Amygdala (tissue), 56 donors: ENCODE measurements at regions not wholly inside any gene's neighbourhood (a gene's known extent, or its start where the extent isn't known, plus 50 kb on each side); places are given as distances from the start of the nearest gene placed in this dataset.
"Not testable (repeated sequence)": the region's sequence is repeated elsewhere in the genome, so short reads cannot be mapped to it uniquely, and the experiment has no call there.

Source experiments
- DNase-seq, 56 donors: peaks; one replicate each; lab custom pipeline; 2025; lab: John Stamatoyannopoulos, UW

DNA sequence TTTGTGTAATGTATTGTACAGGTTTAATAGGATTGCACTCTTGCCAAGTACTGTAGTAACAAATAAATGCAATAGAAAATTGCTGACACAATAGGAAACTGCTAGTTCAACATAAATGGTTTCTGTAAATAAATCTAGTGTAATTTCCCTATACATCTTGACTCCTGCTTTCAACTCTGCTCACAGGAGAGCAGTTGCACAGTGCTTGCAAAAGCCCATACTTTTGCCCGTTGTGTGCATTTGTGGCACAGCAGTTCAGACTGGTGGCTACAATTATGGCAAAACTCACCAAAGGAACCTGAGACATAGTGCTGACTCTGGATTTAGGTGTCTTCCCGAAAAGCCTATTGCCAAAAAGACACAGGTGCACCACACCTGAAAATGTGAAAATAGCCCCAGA, 953.3 kb upstream of the SLC35B3 start:
- DNase-seq, result no peak

DNA sequence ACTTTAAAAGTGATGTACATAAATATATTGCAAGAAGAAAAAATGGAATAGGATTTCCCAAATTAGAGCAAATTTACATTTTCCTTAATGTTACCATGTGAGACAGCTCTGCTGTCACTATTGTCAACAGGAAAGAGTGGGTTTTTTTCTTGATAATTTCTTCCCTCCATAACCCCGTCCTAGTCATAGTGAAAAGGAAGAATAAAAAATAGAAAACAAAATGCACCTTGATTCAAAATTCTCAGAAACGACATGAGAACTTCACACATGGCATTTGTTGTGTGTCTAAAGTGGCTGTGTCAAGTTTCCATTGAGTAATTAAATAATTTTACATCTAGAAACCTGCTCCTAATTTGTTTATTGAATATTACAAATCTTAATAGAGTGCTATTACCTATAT, 945.2 kb upstream of the SLC35B3 start:
- DNase-seq, result no peak

DNA sequence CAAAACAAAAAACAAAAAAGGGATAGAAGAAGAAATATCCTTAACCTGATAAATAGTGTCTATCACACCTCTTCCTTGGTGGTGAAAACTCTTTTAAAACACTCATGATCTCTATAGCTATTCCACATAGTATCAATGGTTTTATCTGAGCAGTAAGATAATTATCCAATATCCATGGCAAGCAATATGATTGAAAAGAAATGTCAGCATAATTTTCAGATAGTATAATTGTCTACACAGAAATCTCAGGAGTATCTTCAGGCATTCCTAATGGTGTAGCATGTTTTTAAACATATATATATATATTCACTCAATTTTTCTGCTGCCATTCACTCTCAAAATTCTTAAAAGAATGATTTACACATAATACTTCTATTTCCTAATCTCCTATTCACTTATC, 938.0 kb upstream of the SLC35B3 start:
- DNase-seq, result no peak

DNA sequence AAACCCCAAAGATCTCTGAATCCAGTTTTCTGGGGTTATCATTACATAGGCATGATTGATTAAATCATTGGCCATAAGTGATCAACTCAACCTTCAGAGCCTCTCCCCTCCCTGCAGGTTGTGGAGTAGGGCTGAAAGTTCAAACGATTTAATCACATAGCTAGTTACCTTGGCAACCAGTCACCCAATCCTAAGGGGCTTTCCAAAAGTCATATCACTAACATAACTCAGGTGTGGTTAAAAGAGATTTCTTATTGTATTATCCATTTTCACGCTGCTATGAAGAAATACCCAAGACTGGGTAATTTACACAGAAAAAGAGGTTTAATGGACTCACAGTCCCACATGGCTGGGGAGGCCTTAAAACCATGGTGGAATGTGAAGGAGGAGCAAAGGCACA, 935.1 kb upstream of the SLC35B3 start:
- no peak for DNase-seq

DNA sequence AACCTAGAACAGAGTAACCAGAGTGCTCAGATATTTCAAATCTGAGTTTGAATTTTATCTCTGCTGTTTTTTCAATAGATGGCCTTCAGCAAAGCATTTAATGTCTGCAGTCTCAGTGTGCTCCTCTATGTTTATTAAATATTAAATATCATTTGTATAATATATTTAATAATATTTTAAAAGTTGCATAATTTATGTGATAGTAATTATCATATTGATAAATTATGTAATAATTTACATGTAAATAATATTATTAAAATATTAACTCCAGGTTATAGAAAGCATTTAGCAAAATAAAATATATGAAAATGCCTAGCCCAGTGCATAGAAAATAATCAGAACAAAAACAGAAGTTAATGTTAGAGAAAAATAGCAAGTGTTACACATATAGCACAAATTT, 930.0 kb upstream of the SLC35B3 start:
- no peak for DNase-seq

DNA sequence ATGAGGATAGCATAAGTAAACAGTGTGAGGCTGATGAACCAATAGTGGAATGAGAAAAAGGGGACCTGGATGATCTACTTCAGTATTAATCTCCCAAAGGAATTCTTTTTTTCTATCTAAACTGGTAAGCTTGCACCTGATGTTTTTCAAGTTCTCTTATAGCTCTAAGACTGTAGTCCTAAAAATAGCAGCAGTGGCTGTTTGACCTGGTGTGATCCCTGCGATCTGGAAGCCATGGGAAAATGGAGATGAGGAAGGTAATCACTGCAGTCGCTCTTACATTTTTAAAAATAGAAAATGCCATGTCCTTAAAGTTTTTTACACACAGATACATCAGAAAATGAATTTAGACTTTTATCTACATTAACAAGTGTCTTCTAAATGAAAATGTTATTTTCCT, 926.4 kb upstream of the SLC35B3 start:
- no peak for DNase-seq

DNA sequence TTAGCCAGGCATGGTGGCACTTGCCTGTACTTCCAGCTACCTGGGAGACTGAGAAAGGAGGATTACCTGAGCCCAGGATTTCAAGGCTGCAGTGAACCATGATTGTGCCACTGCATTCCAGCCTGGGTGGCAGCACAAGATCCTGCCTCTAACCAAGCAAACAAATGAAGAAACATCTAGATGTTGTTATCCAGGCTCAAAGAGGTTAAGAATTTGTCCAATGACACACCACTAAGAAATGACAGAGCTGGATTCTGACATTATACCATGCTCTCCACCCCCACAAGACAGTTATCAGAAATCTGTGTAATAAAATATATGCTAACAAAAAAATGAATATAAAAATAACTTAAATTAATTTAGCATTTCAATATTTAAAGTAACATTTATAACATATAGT, 925.5 kb upstream of the SLC35B3 start:
- no peak for DNase-seq

DNA sequence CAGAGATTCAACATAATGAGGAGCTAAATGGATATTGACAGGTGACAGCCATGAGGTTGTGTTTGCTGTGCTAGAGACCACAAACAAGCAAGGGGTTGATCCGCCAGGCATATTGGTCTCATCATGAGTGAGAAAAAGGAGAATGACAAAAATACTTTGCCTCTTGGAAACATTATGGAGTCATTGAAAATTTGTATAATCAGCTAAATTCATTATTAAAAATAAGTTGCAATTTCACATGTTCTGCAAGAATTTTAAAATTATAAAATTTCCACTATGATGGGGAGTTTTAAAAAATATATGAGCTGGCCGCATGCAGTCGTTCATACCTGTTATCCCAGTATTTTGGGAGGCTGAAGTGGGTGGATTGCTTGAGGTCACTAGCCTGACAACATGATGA, 912.3 kb upstream of the SLC35B3 start:
- no peak for DNase-seq

DNA sequence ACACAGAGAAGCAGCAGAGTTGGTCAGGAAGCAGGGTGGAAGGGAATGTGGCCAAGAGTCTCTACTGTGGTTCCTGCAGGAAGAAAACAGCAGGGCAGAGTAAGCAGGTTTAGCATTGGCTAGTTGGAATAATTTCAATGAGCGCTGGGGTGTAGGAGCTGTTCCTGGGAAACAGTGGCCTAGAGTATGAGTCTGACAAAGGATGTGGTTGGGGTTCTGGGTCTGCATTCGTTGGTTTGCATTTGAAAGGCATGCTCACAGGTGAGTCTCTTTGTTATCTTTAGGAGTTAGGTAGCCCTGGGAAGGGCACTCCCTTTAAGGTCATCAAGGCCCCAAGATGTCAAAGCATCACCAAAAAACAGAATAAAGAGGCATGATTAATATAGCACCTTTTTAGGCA, 911.6 kb upstream of the SLC35B3 start:
- no peak for DNase-seq

DNA sequence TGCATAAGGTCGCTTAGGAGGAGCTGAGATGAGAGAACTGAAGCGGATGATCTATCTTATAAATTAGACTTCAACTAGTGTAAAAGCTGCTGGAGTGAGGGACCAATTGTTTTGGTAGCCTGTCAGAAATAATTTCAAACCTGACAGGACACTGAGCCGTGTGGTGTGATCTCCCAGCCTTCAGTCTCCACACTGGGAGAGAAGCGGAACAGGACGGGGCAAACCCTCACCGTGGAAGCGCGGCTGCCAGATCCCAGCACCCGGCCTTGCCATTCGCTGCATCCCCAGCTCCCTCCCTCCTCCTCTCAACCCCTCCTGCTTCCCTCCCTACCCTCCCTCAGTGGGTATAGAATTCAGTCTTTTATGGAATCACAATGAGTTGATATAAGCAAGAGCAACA, 900.1 kb upstream of the SLC35B3 start:
- no peak for DNase-seq

DNA sequence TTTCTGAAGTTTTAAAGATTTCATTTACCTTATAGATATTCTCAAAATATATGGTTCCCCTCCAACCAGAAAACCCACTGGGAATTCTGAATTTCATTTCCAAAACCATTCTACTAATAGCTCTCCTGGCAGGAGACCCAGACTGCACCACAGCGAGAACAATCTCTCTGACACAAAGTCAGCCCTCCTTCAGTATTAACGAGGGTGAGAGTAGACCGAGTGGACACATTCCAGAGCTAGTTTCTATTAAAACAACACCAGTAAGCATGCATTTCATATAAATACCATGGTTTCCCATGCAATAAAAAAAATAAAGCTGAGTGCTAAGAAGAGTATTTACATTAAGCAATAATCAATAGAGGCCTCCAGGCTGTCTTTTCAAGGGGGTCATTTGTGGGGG, 899.6 kb upstream of the SLC35B3 start:
- DNase-seq, result no peak

DNA sequence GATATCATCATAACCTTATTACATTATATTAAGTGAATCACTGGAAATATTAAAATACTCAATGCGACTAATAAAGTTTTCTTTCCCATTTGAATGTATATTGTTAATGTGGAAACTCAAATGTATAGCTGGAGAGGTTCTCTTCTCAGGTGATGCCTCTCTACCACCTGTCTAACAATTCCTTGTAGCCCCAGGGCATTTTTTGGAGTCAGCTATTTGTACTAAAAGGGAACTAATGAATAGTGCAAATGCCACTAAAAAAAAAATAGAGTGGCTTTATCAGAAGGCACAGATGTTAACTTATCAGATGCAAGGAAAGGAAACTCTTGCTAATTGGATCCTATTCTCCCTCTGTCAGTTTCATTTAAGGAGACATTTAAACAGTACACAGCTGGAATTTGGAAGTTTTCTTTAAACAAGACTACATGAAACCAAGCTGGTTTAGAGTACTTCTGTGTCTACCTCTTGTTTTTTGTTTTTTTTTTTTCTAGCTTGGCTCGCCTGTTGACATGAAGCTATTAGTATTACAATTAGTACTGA, 897.0 kb upstream of the SLC35B3 start:
- DNase-seq, result no peak

DNA sequence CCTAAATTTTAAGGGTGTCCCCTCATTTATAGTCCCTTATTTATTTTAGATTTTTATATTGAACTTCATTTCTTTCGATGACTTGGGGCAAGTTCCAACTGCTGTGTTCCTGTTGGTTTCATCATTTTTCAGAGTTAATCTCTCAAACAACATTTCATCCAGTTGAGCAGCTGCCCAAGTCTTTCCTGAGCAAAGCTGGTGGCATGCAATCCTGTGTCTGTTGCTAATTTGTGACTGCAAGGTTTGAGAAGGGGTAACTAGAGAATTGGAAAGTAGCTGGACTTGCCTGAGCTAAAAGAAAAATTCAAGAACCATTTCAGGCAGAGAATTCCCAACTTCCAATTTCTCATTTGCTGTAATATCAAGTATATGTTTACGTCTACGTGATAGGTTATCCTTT, 881.5 kb upstream of the SLC35B3 start:
- no peak for DNase-seq

DNA sequence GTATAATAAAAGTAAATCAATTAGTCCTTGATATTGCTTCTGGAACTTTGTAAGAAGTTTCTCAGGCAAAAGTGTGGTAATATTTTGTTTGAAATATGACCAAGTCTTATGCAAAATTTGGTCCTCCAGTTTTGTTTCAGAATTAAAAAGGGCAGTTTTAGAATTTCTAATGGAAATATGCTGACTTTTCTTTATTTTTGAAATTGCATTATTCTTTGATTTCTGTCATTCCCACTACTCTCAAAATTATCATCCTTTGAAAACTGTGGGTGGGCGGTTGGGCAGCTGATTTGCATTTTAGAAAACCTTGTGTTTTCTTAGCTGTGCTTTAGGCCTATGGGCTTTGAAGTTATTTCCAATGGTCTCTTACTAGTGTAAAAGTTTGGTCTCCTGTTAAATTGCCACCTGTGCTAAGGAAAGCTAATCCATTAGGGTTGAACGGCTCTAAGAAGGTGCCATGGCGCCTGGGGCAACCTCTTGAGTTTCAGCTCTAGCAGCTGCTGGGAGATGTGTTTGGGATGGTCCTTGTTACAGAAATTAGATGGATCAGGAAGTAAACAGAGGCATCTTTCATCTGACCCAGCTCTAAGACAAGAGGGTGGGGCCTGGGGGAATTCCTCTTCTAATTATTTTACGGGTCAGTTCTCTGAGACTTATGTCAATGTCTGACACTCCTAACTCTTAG, 880.8 kb upstream of the SLC35B3 start:
- no peak for DNase-seq

DNA sequence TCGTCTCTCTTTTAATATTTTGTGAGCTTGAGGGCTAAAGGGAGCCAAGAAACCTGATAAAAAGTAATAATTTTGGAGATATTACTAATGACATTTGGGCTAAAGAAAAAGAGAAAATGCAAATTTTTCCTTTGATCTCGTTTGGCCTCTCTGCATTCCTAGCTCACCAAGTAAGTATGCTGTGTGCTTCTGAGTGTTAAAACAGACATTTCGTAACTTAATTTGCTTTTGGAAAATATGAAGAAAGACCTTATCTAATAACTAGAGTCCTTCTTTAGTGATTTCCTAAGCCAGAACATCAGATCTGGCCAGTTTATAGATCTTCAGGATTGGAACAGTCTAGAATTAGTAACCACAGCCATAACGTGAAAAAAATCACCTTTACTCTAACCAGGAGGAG, 872.9 kb upstream of the SLC35B3 start:
- no peak for DNase-seq

DNA sequence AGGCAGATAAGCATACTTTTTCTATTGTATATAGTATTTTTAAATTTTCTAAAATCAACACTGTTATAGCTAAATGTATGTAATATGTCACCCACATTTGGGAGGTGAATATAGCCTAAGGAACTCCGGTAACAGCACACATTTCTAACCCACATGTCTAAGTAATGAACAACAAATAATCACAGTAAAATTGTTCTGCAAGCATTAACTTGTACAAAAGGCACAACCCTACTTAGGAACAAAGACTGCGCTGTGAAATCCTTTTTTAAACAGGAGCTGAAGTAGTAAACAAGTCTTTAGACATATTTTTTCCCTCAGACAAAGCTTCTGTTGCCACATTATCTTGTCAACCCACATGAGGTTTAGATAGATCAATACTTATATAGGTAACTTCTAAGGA, 872.4 kb upstream of the SLC35B3 start:
- no peak for DNase-seq

DNA sequence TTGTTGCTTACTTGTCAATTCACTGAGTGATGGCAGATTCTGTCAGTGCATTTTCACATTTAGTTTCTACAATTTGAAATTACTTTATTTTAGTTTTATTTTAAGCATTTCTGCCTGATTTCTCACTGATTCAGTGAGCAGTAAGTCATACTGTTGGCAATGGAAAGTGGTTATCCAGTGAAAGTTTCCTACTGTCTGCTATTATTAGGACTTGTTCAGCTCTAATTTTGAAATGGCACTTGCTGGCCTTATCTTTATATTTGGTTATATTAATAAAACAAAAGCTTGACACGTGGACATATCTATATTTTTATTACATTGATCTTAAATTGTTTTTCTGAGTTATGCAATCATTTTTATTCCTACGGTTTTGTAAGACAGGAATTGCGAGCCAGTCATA, 871.8 kb upstream of the SLC35B3 start:
- DNase-seq, result no peak

DNA sequence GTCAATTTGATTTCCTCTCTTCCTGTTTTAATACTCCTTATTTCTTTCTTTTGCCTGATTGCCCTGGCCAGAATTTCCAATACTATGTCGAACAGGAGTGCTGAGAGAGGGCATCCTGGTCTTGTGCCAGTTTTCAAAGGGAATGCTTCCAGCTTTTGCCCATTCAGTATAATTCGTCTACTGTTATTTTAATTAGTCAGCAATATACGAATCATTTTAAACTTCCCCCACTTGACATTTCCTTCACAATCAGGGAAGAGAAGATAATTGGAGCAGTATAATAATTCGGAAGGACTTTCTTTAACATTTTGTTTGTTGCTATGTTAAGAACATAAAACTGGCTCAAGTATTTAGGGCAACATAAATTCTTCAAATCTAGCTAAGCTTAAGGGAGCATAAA, 860.3 kb upstream of the SLC35B3 start:
- no peak for DNase-seq

DNA sequence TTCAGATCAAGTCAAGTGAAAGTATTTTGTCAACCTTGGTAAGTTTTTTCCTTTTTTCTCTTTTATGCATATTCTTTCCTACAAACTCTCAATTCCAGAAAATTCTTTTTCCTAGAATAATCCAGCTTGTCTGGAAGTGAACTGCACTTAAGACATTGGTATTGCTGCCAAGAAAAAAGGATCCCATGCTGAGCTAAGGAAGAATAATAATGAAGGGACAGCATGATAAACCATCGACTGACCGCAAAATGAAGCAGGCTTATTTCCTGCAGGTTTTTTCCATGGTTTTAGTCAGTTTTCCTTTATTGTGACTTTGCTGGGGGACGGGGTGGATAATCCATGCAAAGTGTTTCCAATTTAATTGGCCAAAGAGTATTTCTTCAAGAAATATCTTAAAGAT, 857.6 kb upstream of the SLC35B3 start:
- DNase-seq, result no peak

DNA sequence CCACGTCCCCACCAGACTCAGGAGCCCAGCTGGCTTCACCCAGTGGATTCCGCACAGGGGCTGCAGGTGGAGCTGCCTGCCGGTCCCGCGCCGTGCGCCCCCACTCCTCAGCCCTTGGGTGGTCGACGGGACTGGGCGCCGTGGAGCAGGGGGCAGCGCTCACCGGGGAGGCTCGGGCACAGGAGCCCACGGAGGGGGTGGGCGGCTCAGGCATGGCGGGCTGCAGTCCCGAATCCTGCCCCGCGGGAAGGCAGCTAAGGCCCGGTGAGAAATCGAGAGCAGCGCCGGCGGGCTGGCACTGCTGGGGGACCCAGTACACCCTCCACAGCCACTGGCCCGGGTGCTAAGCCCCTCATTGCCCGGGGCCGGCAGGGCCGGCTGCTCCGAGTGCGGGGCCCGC, 855.0 kb upstream of the SLC35B3 start:
- DNase-seq, result not testable (repeated sequence)

DNA sequence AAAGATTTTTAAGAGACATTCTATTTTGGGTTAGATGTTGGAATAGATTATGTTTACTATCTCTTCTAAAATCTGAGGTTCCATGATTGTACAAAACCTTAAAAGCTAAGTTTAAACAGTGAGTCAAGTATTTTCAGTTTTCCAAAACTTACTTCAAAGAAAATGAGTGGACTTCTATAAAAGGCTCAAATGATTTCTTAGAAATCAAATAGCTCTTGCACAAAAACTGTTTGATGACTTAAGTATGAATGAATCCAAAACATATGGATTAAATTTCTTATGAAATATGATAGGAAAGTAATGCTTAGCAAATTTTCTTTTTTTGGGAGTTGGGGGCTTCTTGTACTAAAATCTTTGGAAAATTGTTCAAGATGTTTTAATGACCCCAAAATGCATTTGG, 837.3 kb upstream of the SLC35B3 start:
- DNase-seq, result no peak

DNA sequence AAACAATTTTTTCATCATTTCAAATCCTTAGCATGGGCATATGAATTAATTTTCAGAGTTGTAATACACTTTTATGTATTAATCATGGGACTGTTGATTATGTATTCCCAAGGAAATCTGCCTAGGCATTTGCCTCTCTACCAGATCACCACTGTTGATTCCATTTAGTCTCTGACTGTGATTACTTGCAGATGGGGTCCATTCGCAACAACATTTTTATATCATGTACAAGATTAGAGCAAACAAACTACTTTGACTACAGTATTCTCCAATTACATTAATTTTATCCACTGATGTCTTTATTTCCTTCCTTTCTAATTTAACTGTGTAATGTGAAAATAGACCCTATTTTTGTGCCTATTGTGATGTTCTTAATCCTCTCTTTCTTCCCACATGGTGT, 831.4 kb upstream of the SLC35B3 start:
- no peak for DNase-seq

DNA sequence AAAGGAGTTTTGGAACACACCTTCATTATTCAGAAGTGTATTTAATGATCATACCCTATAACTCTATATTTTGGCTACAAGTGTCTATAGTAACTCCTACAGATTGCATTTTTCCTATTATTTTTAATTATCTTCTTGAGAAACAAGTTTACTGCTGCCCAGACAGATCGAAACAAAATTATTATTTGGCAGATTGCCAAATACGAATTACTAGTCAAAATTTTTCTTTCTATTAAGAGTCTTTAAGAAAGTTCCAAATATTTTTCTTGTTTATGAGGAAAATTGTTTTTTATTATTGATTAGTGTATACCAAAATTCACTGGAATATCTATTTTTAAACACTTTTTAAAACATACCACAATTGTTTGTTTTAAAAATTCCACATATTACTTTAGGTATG, 821.9 kb upstream of the SLC35B3 start:
- DNase-seq, result no peak
